HepG2 (cell line): ENCODE measurements at regions not wholly inside any gene's neighbourhood (a gene's known extent, or its start where the extent isn't known, plus 50 kb on each side); places are given as distances from the start of the nearest gene placed in this dataset.

ENCODE experiments used
- DMAP1 ChIP-seq: IDR thresholded peaks from 2 replicates; pipeline ENCODE4 v1.6.1; 2016
- HDAC6 ChIP-seq: fragments of 200-600 bp; sonication (generic); IDR thresholded peaks from 2 replicates; pipeline ENCODE4 v1.7.0; 2017; ENCODE audit warnings: mild to moderate bottlenecking, antibody characterized with exemption, low read length, low read depth
- KLF16 ChIP-seq, 2 experiments: sonication (generic) in 1 of 2; formaldehyde crosslinking in 1 of 2; IDR thresholded peaks; 2 replicates each; pipeline versions ENCODE4 v1.6.1 to v1.8.0; 2016 to 2023; ENCODE audit warnings: missing genetic modification reagents in 2 of 2, missing compliant biosample characterization in 1 of 2
- KLF9 ChIP-seq: IDR thresholded peaks from 2 replicates; pipeline ENCODE4 v1.6.1; 2016; ENCODE audit warnings: low read depth
- NFIC ChIP-seq: IDR thresholded peaks from 2 replicates; pipeline ENCODE4 v1.6.1; 2012; ENCODE audit warnings: mild to moderate bottlenecking, low read length, inconsistent platforms
- ONECUT2 ChIP-seq: sonication (generic); formaldehyde crosslinking; IDR thresholded peaks from 2 replicates; pipeline ENCODE4 v1.4.0; 2020; ENCODE audit warnings: missing genetic modification reagents
- RAD21 ChIP-seq: fragments of 450-650 bp; formaldehyde crosslinking; IDR thresholded peaks from 2 replicates; pipeline ENCODE4 v1.5.0; 2020; ENCODE audit warnings: mild to moderate bottlenecking
- SP1 ChIP-seq, 2 experiments: fragments of 450-650 bp in 1 of 2; sonication (generic) in 1 of 2; formaldehyde crosslinking in 1 of 2; IDR thresholded peaks; 2 replicates each; pipeline versions ENCODE4 v1.4.0 to v1.6.1; 2016 to 2020; ENCODE audit warnings: missing genetic modification reagents in 1 of 2
- ZNF383 ChIP-seq: sonication (generic); formaldehyde crosslinking; IDR thresholded peaks from 2 replicates; pipeline ENCODE4 v1.4.0; 2020; ENCODE audit warnings: missing genetic modification reagents, mild to moderate bottlenecking, borderline replicate concordance
- ZNF44 ChIP-seq: sonication (generic); formaldehyde crosslinking; IDR thresholded peaks from 2 replicates; pipeline ENCODE4 v1.5.1; 2020; ENCODE audit warnings: mild to moderate bottlenecking, missing genetic modification reagents
- ZZZ3 ChIP-seq: sonication (generic); formaldehyde crosslinking; IDR thresholded peaks from 2 replicates; pipeline ENCODE4 v1.4.0; 2020; ENCODE audit warnings: missing genetic modification reagents, mild to moderate bottlenecking, borderline replicate concordance
- TF ChIP-seq, protein P1 (sequence below): sonication (generic); formaldehyde crosslinking; IDR thresholded peaks from 2 replicates; pipeline ENCODE4 v1.4.0; 2020; ENCODE audit warnings: missing genetic modification reagents

DNA sequence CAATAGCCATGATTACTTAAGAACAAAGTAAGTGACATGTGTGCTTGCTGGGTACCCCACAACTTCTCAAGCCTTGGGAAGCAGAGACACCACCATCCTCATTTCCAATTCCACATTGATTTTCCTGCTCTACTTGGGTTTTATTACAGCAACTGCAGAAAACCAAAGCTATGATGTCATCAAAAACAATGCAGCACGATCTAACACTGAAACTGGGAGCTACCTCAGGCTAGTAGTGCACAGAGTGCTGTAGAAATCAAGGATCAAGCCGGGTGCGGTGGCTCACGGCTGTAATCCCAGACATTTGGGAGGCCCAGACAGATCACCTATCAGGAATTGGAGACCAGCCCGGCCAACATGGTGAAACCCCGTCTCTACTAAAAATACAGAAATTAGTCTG lies 174.4 kb upstream of the MSX2 start:
- TF ChIP-seq KLF9 (no peak), NFIC (no peak), DMAP1 (CRISPR knock-in tag) (no peak), ONECUT2 (no peak), SP1 (IDR thresholded peaks at IDR 0.05) (no peak), SP1 (CRISPR knock-in tag; IDR thresholded peaks at IDR 0.05) (no peak), ZZZ3 (CRISPR knock-in tag) (no peak), ZNF383 (no peak), RAD21 (no peak), HDAC6 (no peak), KLF16 (CRISPR knock-in tag; IDR thresholded peaks at IDR 0.05) (no peak), ZNF44 (no peak)
- TF ChIP-seq, protein P1, sequence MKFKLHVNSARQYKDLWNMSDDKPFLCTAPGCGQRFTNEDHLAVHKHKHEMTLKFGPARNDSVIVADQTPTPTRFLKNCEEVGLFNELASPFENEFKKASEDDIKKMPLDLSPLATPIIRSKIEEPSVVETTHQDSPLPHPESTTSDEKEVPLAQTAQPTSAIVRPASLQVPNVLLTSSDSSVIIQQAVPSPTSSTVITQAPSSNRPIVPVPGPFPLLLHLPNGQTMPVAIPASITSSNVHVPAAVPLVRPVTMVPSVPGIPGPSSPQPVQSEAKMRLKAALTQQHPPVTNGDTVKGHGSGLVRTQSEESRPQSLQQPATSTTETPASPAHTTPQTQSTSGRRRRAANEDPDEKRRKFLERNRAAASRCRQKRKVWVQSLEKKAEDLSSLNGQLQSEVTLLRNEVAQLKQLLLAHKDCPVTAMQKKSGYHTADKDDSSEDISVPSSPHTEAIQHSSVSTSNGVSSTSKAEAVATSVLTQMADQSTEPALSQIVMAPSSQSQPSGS (CRISPR knock-in tag): no peak
